GM19397 (cell line): ENCODE measurements at regions not wholly inside any gene's neighbourhood (a gene's known extent, or its start where the extent isn't known, plus 50 kb on each side); places are given as distances from the start of the nearest gene placed in this dataset.

Source experiments
- ATAC-seq: cut with Tn5 transposase; IDR thresholded peaks from one replicate; pipeline ENCODE4 v1.9.1; 2021; ENCODE audit warnings: mild to moderate bottlenecking, moderate library complexity; ENCODE audit not compliant: unreplicated experiment

DNA sequence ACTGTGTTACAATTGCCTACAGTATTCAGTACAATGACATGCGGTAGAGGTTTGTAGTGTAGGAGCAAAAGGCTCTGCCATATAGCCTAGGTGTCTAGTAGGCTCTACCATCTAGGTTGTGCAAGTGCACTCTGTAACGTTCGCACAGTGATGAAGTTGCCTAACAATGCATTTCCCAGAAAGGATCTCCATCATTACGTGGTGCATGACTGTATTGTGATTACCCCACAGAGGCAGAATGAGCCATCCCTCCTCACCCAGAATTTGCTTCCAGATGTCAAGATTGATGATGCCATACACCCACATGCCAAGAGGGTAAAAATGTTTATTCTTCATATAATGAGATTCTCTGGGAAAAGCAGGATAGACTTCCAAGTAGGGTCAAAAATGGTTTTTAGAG is 199.3 kb upstream of the CTTNBP2NL start:
- ATAC-seq = no peak

DNA sequence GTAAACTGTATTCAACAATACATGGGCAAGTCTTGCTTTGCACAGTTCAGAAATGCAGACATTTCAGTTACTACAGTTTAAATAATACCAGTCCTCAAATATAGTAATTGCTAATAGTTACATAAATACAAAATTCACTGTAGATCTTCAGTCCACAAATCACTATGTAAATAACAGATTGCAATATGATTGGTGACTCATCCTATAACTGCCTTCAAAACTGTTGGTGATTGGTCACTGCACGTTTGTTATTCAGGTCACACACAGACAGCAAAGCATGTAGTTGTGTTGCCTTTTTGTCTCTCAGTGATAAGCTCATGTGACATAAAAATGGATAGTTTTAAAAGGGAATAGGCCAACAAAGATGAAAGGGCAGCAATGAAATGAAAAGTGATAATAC is 186.5 kb upstream of the CTTNBP2NL start:
- ATAC-seq = no peak

DNA sequence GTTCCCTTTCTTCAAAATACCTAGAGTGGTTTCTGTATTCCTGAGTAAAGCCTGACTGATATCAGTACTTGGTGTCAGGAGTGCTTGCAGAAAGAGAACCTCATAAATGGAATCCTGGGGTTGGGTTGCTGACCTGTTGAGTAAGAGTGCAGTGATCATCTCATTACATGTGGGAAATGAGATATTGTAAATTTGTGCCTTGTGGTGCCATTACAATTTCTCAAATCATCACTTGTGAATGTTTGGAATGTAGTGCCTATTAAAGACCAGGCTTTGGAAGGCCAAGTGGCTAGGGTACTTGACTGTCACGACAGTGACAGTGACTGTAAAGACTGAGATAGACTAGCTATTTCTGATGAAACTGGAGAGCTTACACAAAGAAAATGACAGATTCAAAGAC is 176.7 kb upstream of the CTTNBP2NL start:
- no peak for ATAC-seq

DNA sequence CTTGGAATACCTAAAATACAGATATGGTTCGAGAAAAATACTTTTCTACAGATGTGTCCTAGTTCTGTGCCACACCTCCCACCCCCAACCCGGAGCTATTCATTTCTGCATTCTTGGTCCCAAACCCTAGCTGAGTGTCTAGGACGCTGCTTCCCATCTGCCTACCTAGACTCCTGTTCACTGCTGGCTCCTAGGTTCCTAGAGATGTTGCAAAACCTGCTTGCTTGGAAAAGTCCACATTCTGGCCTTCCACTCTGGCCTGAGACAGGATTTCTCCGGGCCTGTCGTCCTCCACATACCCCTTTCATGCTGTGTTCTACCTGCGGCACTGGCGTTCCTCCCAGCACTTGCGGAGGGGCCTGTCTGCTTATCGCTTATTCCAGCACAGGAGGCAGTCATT is 165.8 kb upstream of the CTTNBP2NL start:
- ATAC-seq = no peak

DNA sequence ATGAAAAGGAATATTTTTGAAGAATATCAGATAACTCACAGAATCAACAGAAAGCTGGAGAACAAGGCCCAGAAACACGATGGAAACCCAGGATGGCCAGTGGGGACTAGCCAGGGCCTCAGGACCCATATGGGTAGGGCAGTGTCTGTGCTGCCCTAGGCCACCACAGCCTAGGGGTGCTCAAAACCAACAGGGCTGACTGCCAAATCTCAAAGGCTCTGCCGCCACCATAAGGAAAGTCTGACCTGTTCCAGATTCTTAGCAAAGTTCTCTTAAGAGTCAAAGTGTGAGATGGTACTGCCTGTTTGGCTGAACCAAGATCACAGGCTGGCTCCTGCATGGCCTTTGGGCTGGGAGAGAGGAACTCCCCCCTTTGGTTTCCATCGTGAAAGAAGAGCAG is 164.7 kb upstream of the CTTNBP2NL start:
- no peak for ATAC-seq

DNA sequence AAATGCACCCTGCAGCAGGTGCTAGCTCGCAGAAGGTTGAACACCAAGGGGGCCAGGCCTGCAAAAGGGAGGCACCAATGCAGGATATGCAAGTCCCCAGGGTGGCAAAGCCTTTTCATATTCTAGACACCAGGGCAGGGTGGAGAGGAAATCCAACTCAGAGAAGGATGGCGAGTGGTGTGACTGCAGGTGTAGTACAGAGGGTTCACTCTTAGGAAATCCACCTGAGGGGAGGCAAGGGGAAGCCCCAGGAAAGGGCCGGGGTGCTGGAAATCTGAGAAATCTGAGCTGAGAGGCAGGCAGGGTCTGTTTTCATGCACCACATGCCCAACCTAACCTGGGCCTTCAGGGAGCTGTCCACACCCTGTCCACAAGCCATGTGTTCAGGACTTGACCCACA is 163.2 kb upstream of the CTTNBP2NL start:
- no peak for ATAC-seq

DNA sequence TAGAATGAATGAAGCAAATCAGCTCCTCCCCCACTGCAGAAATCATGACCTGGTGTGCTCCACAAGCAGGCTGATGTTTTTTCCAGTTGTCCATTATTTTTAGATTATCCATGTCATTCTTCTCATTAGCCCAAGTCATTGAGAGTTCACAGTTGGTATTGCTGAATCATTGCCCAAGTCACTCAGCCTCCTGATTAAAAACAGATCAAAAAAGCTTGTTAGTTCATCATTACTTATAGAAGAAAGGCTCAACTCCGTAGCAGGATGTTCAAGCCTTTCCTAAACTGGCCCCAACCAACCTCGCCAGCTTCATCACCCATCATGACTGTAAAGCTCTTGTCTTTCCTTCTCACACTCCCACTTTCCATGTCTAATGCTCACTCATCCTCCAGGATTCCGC is 161.3 kb upstream of the CTTNBP2NL start:
- no peak for ATAC-seq

DNA sequence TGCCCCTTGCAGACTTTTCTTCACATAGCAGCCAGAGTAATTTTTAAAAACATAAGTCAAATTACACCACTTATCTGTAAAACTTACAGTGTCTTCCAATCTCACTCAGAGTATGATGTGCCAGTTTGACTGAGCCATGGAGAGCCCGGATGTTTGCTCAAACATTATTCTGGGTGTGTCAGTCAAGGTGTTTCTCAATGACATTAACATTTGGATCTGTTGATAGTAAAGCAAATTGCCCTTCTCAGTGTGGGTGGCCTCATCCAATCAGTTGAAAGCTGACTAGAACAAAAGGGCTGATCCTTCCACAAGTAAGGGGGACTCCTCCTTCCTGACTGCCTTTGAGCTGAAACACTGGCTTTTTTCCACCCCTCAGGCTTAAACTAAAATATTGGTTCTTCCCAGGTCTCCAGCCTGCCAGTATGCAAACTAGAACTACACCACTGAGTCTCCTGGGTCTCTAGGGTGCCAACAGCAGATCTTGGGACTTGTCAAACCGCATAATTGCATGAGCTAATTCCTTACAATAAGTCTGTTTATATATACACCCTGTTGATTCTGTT is 157.9 kb upstream of the CTTNBP2NL start:
- no peak for ATAC-seq

DNA sequence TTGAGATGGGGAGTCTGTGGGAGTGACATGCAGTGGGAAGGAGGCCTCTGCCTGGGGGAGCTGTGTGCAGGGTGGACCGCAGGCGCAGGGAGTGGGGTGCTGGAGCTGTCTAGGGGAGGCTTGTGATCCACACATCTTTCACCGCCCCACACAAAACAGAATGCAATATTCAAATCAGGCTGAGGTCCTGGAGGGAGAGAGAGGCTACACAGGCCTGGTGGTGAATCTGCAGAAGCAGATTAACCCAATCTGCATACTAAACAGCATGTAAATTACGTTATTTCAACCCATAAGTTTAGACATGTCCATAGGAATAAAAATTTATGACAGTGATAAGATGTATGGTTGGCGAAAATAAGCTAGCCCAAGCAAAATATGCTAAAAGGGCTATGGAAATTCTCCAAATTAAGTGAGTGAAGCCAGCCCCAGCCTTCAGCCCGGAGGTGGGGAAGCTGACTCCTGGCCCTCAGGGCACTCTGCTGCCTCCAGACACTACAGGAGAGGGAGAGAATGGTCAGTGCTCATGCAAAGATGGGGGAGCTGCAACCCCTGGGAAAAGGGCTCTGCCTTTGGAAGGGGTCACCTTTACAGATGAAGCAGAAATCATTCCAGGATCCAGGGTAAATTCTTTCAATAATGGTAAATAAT is 156.2 kb upstream of the CTTNBP2NL start:
- no peak for ATAC-seq

DNA sequence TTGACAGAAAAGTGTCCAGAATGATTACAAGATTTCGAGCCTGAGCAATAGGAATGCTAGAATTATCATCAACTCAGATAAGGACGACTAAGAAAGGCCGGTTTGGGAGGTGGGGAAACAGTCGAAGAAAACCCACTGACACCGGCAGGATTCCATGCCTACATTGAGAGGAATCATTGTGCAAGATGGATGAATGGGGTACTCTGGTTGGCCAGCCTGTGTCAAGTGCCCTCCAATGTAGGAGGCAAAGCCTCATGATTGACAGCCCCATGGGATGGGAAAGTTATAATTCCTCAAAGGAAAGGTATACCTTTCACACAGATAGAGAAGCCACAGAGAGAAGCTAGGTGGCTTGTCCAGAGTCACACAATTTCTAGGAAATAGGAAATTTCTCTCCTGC is 153.5 kb upstream of the CTTNBP2NL start:
- ATAC-seq = no peak

DNA sequence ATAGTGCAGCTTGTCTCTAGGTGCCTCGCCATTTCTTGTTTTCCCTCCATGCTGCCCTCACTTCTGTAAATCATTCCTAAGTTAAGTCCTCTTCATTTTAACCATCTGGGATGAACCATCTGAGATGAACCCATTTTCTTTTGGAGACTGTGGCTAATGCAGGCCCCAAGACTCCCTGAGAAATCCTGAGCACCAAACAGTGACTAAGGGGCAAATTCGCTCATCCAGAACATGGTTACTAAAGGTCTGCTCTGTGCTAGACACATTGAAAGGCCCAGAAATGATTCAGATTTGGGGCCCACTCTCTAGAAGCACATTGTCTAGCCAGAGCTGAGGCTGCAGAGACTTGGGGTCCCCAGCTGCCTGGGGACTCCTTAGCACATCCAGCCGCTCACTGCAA is 151.9 kb upstream of the CTTNBP2NL start:
- no peak for ATAC-seq

DNA sequence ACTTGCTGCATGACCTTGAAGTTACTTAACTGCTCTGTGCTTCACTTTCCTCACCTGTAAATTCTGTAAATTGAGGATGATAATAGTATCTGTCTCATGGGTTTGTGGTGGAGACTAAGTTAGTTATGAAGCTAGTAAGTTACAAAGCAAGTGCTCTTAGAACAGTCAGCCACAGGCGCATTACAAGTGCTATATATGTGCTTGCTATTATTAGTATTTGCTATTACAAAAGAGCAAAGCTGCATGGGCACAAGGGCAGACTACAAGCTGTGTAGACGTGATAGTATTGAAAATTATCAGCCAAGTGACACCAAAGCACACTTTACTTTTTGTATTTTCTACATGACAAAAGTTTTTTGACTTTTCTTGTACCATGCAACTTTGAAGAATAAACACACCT is 150.9 kb upstream of the CTTNBP2NL start:
- no peak for ATAC-seq

DNA sequence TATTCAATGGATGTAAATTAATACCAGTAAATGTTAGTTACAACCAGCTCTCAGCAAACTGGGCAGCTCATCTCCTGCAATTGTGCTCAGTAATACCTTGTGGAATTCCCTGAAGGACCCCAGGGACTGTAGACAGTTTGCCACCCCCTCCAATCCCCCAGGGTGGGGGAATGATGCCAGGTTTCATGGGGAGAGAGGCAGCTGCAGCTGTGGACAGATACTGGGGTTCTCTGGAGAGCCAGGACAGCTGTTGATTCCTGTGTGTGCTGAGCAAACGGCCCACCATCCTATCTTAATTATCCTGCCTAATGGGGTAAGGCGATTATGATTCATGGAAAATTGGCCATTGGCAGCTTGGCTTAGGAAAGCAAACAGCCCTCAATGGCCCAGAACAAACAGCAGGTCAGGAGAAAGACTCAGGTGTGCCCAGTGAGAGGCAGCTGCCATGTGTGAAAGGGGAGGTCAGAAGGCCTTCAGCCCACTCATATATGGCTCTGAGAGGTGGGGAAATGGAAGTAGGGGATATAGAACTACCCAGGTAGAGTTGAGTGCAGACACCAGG is 148.9 kb upstream of the CTTNBP2NL start:
- ATAC-seq = no peak

DNA sequence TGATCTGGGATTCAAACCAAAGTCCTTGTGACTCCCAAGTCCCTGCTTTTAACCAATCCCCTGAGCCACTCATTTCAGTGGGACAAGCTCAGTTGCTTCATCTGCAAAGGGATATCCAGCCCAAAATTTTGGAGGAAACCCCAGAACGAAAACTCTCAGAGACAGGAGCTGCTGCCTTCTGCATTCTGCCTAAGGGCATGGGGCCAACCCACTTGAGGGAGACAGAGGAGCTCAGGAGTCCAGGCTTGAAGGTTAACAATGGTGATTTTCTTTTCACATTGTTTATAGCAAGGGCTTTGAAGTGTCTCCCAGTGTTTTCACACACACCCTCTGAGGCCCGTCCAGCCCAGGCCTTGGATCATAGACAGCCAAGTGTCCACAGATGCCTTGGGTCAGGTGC is 148.1 kb upstream of the CTTNBP2NL start:
- ATAC-seq = no peak

DNA sequence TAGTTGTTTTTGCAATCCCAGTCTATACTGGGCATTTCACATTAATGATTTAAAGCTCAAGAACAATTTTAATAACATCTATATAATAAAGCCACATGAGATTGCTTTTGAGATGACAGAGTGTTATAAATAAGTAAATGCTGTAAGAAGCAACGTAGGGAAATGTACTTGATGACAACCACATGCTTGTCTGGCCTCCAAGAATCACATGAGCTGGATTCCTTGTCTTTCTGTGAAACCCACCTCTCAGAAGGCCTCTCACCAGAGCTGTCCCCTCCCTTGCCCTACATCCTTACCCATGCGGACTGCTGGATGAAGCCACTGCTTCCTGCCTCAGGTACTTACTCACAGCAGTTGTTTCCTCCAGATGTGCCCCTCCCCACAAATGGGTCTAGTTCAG is 145.1 kb upstream of the CTTNBP2NL start:
- ATAC-seq = no peak

DNA sequence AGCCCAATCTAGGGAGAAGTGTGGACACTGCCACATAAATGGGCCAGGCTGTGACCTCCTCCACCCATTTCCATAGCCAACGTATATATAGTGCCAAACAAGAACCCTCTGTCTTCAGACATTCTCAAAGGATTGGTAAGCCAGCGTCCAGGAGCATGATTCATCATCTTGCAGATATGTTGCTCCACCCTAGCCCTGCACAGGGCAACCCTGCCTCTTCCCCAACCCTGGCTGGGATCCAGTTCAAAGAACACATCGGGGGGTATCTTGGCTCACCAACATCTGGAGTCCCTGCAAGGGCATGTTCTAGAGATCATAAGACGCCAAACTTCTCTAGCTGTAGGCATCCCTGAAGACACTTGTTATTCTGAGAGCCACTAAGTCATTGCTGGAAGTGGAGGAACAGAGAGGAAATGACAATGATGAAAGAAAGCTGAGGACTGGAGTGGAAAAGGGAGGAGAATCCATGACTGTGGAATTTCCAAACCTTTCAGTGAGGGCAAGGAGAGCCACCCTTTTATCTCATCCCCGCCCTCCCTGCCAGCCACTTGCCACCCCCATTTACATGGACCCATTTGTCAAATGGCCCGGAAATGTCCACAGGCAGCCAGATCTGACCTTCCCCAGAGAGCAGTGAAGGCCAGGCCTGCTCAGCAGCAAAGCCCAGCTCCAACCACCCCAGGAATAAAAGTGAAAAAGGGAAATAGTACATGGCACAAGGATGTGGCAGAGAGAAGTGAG is 144.1 kb upstream of the CTTNBP2NL start:
- ATAC-seq = no peak

DNA sequence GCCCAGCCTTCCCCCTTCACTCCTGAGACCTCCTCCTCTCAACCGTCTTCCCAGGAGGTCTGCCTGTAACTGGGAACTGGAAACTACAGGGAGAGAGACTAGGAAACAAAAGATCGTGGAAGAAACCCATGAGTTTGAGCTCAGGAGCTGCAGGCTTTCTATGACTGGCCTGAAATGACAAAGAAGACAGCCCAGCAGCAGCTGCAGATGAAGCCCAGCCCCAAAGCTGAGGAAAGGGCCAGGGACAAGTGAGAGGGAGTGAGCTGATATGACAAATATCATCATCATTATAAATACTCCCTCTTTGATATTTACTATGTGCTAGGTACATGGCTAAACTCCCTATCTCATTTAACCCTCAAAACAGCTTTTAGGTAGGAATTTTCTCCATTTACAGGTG is 142.6 kb upstream of the CTTNBP2NL start:
- no peak for ATAC-seq

DNA sequence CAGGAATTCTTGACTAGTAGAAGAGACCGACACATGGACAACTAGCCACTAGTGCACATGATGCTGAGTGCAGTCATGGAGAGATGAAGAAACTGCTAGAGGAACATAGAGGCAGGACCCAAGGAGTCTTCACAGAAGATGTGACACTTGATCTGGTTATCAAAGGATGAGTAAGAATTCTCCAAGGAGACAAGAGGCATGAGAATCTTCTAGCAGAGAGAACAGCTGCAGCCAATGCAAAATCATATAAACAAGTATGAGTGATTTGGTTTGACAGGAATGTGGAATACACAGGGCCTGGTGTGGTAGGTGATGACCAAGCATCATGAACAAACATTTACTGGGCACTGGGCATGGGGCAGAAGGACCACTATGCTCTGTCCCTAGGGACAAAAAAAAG is 140.9 kb upstream of the CTTNBP2NL start:
- no peak for ATAC-seq

DNA sequence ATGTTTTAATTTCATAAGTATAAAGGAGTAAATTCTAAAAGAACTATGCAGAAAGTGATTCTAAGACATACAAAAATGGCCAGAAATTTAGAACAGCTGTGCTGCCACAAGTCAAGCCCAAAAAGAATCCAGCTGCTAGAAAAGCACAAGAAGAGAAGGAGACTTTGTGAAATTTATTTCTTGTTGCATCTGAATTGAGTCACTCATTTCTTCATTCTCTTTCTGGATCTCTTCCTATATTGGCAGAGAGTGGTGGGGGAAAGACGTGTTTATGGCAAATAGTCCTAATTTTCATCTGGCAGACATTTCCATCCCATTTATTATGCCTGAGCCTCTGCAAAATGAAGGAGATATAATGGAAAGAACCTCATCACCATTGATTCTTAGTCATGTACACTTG is 139.6 kb upstream of the CTTNBP2NL start:
- ATAC-seq = no peak

DNA sequence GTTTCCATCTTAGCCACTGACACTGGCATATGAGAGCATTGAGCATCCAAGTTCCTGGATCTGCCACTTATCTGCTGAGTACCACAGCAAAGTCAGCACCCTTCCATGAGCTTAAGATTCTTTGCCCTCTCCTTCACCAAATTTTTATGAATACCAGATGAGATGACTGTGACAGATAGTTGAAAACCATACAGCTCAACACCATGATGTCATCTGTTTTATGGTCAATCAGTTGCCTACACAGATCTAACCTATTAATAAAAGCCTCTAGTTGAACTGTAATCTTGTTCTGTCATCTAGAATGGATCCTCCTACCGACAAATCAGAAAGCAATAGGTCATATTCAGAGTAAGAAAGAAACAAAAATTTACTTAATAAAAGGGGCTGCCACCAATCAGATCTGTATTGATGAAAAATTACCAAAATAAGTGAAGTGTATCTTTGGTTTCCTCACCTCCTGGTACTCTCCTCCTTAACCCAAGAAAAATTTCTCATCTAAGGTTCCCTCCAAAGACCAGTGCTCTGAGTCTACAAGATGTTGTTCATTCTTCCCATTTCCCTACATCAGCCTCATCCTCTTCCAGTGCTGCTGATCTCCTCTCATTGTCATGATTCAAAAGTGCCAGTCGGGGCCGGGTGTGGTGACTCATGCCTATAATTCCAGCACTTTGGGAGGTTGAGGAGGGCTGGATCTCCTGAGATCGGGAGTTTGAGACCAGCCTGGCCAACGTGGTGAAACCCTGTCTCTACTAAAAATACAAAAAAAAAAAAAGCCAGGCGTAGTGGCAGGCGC is 138.8 kb upstream of the CTTNBP2NL start:
- ATAC-seq = no peak

DNA sequence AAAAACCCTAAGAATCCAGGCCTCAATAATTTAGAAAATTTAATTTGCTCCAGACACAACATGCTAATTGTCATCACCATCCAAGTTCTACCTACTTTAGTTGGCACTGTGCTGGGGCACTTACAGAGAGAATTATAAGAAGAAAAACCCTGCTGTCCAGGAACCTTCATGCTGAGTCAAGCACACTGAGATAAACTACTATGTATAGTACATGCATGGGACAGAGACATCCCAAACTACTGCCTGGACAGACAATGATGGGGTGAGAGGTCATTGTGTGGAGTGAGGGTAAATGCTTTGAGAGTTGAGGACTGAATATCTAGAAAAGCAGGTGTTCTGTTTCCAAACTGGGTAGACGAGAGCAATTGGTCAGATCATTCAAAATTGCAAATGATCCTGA is 135.3 kb upstream of the CTTNBP2NL start:
- no peak for ATAC-seq
